H9 (cell line): ENCODE measurements at regions not wholly inside any gene's neighbourhood (a gene's known extent, or its start where the extent isn't known, plus 50 kb on each side); places are given as distances from the start of the nearest gene placed in this dataset.

Experiments
- DNase-seq: peaks from one replicate; pipeline ENCODE4 v3.0.0-alpha.2; 2017
- H2AFZ ChIP-seq: one replicate; pipeline ENCODE4 v1.6.1; 2013; ENCODE audit warnings: mild to moderate bottlenecking, low read length, control low read depth, moderate library complexity
- H2AK5ac ChIP-seq: 2 replicates; pipeline ENCODE4 v1.6.1; 2013; ENCODE audit warnings: low read length, control low read depth, mixed read lengths; ENCODE audit not compliant: insufficient read length
- H2BK120ac ChIP-seq: one replicate; pipeline ENCODE4 v1.6.1; 2013; ENCODE audit warnings: low read depth, mild to moderate bottlenecking, low read length, control low read depth, inconsistent platforms; ENCODE audit not compliant: poor library complexity, severe bottlenecking
- H2BK12ac ChIP-seq: 2 replicates; pipeline ENCODE4 v1.6.1; 2013; ENCODE audit warnings: low read length, control low read depth, mixed read lengths, low read depth; ENCODE audit not compliant: insufficient read length
- H2BK15ac ChIP-seq: 2 replicates; pipeline ENCODE4 v1.6.1; 2013; ENCODE audit warnings: low read depth, low read length, control low read depth
- H2BK20ac ChIP-seq: one replicate; pipeline ENCODE4 v1.6.1; 2013; ENCODE audit warnings: low read depth, mild to moderate bottlenecking, low read length, control low read depth, inconsistent platforms; ENCODE audit not compliant: poor library complexity, severe bottlenecking
- H2BK5ac ChIP-seq: 2 replicates; pipeline ENCODE4 v1.6.1; 2013; ENCODE audit warnings: low read length, control low read depth, mixed read lengths; ENCODE audit not compliant: insufficient read length
- H3K14ac ChIP-seq: 2 replicates; pipeline ENCODE4 v1.6.1; 2013; ENCODE audit warnings: low read length, control low read depth; ENCODE audit not compliant: insufficient read depth
- H3K18ac ChIP-seq: 2 replicates; pipeline ENCODE4 v1.6.1; 2013; ENCODE audit warnings: low read depth, mild to moderate bottlenecking, mixed read lengths, low read length, control low read depth; ENCODE audit not compliant: insufficient read length
- H3K23ac ChIP-seq: 2 replicates; pipeline ENCODE4 v1.6.1; 2013; ENCODE audit warnings: low read length, control low read depth, mixed read lengths, low read depth; ENCODE audit not compliant: insufficient read length
- H3K23me2 ChIP-seq: 2 replicates; pipeline ENCODE4 v1.6.1; 2013; ENCODE audit warnings: low read depth, mild to moderate bottlenecking, mixed read lengths, low read length, control low read depth; ENCODE audit not compliant: insufficient read length, poor library complexity, severe bottlenecking
- H3K27ac ChIP-seq: 2 replicates; pipeline ENCODE4 v1.5.1; 2013; ENCODE audit warnings: low read length, control low read depth, mixed read lengths, low read depth; ENCODE audit not compliant: insufficient read length
- H3K27me3 ChIP-seq: 2 replicates; pipeline ENCODE4 v1.6.1; 2013; ENCODE audit warnings: low read length, control low read depth, inconsistent platforms; ENCODE audit not compliant: insufficient read depth
- H3K4ac ChIP-seq: 2 replicates; pipeline ENCODE4 v1.6.1; 2013; ENCODE audit warnings: low read depth, mild to moderate bottlenecking, control low read depth, inconsistent platforms, low read length, moderate library complexity
- H3K4me1 ChIP-seq: 2 replicates; pipeline ENCODE4 v1.6.1; 2013; ENCODE audit warnings: low read length, control low read depth, inconsistent platforms; ENCODE audit not compliant: insufficient read depth
- H3K4me2 ChIP-seq: 2 replicates; pipeline ENCODE4 v1.6.1; 2013; ENCODE audit warnings: low read length, control low read depth, mixed read lengths; ENCODE audit not compliant: insufficient read length, insufficient read depth
- H3K56ac ChIP-seq: 2 replicates; pipeline ENCODE4 v1.6.1; 2013; ENCODE audit warnings: low read depth, mild to moderate bottlenecking, mixed read lengths, low read length, control low read depth; ENCODE audit not compliant: insufficient read length
- H3K79me1 ChIP-seq: 2 replicates; pipeline ENCODE4 v1.6.1; 2013; ENCODE audit warnings: low read depth, mild to moderate bottlenecking, moderate library complexity, low read length, control low read depth, inconsistent platforms; ENCODE audit not compliant: insufficient read depth, poor library complexity, severe bottlenecking
- H3K79me2 ChIP-seq: 2 replicates; pipeline ENCODE4 v1.6.1; 2013; ENCODE audit warnings: low read length, control low read depth, inconsistent platforms; ENCODE audit not compliant: insufficient read depth
- H3K9ac ChIP-seq: 2 replicates; pipeline ENCODE4 v1.6.1; 2013; ENCODE audit warnings: low read length, control low read depth, mixed read lengths; ENCODE audit not compliant: insufficient read length; ENCODE audit errors: extremely low read depth
- H3K9me3 ChIP-seq: one replicate; pipeline ENCODE4 v1.6.1; 2013; ENCODE audit warnings: low read depth, low read length, inconsistent platforms; ENCODE audit not compliant: control insufficient read depth
- H3T11ph ChIP-seq: one replicate; pipeline ENCODE4 v1.6.1; 2013; ENCODE audit warnings: mild to moderate bottlenecking, low read length, control low read depth, inconsistent platforms
- H4K20me1 ChIP-seq: one replicate; pipeline ENCODE4 v1.6.1; 2013; ENCODE audit not compliant: control insufficient read depth, insufficient read length, insufficient read depth
- H4K5ac ChIP-seq: 2 replicates; pipeline ENCODE4 v1.6.1; 2013; ENCODE audit warnings: low read depth, mild to moderate bottlenecking, mixed read lengths, low read length, control low read depth; ENCODE audit not compliant: insufficient read length
- H4K8ac ChIP-seq: replicated peaks from 2 replicates; pipeline ENCODE4 v1.6.1; 2013; ENCODE audit warnings: low read length, control low read depth, mixed read lengths, low read depth; ENCODE audit not compliant: insufficient read length
- H4K91ac ChIP-seq: 2 replicates; pipeline ENCODE4 v1.6.1; 2013; ENCODE audit warnings: low read depth, mild to moderate bottlenecking, moderate library complexity, mixed read lengths, low read length, control low read depth; ENCODE audit not compliant: insufficient read length
- H3K27ac Mint-ChIP-seq, 3 experiments: 2 replicates in 2 of 3; 3 replicates in 1 of 3; pipeline ENCODE4 v1.8.0; 2020 to 2021; ENCODE audit warnings: mixed read lengths in 3 of 3, mild to moderate bottlenecking in 1 of 3, moderate library complexity in 1 of 3
- H3K27me3 Mint-ChIP-seq: 2 replicates; pipeline ENCODE4 v1.8.0; 2021; ENCODE audit warnings: low read depth, mild to moderate bottlenecking, moderate library complexity, mixed read lengths
- H3K36me3 Mint-ChIP-seq, 3 experiments: 2 replicates in 2 of 3; 3 replicates in 1 of 3; pipeline ENCODE4 v1.8.0; 2020 to 2021; ENCODE audit warnings: low read depth in 3 of 3, mixed read lengths in 3 of 3; ENCODE audit not compliant: insufficient read depth in 1 of 3
- H3K4me1 Mint-ChIP-seq, 2 experiments: 2 replicates each; pipeline ENCODE4 v1.8.0; 2020; ENCODE audit warnings: mixed read lengths in 2 of 2
- H3K4me3 Mint-ChIP-seq, 2 experiments: 2 replicates in 1 of 2; 3 replicates in 1 of 2; pipeline ENCODE4 v1.8.0; 2020 to 2021; ENCODE audit warnings: mild to moderate bottlenecking in 2 of 2, mixed read lengths in 2 of 2, moderate library complexity in 1 of 2
- H3K9me3 Mint-ChIP-seq, 2 experiments: 2 replicates in 1 of 2; 3 replicates in 1 of 2; pipeline ENCODE4 v1.8.0; 2020; ENCODE audit warnings: mild to moderate bottlenecking in 2 of 2, mixed read lengths in 2 of 2, moderate library complexity in 1 of 2
- CTCF ChIP-seq: fragments of 200-600 bp; sonication (generic); conservative IDR thresholded peaks from 3 replicates; pipeline ENCODE4 v1.8.0; 2021; ENCODE audit warnings: antibody characterized with exemption, mild to moderate bottlenecking
- WGBS: extraction: QIAGEN DNeasy Blood & Tissue Kit; methylation state at CpG from one replicate; pipeline ENCODE4 v1.1.7; 2013; ENCODE audit warnings: missing lambda C conversion rate, low lambda C conversion rate, mixed read lengths; ENCODE audit not compliant: insufficient read length; ENCODE audit errors: extremely low coverage; 5-methylcytosine and 5-hydroxymethylcytosine counted together

- no peaks in the 10 kb centered on the region for H3K23me2 ChIP-seq
- H3K4me2 ChIP-seq = no peak overlapping the region
- H3T11ph ChIP-seq = no peak overlapping the region
- no peak for TF ChIP-seq CTCF
- no peak overlapping the region for H3K14ac ChIP-seq
- no peak overlapping the region for H2AK5ac ChIP-seq
- no peak overlapping the region for H2BK20ac ChIP-seq
- no peak for DNase-seq
- no peak overlapping the region for H2BK5ac ChIP-seq
- H3K4ac ChIP-seq = no peak overlapping the region
- Mint-ChIP-seq H3K27me3 (no peaks in the 10 kb centered on the region), H3K4me3 (no peak overlapping the region), H3K9me3 (peaks cover 12 to 20% of the 10 kb centered on the region in 2 experiments), H3K27ac (no peak overlapping the region), H3K4me1 (0 out of 4 replicates have a peak, but pooled peaks cover 0 to 2% of the 10 kb centered on the region in 2 experiments), H3K36me3 (peaks cover 10 to 19% (median 11%) of the 10 kb centered on the region in 3 experiments)
- H2AFZ ChIP-seq = no peak overlapping the region
- no peak overlapping the region for H4K8ac ChIP-seq
- H3K56ac ChIP-seq = no peak overlapping the region
- H3K27ac ChIP-seq = no peak overlapping the region
- no peak overlapping the region for H3K18ac ChIP-seq
- no CpG with 5 or more reads among the region's 2 CpGs for WGBS
- no peak overlapping the region for H3K9ac ChIP-seq
- H2BK15ac ChIP-seq = no peak overlapping the region
- H3K79me1 ChIP-seq = no peaks in the 10 kb centered on the region
- no peak overlapping the region for H4K91ac ChIP-seq
- no peaks in the 10 kb centered on the region for H3K4me1 ChIP-seq
- no peaks in the 10 kb centered on the region for H3K79me2 ChIP-seq
- no peak overlapping the region for H2BK120ac ChIP-seq
- H2BK12ac ChIP-seq = no peak overlapping the region
- H3K23ac ChIP-seq = no peak overlapping the region
- no peaks in the 10 kb centered on the region for H4K20me1 ChIP-seq
- H4K5ac ChIP-seq = no peak overlapping the region
- no peaks in the 10 kb centered on the region for H3K27me3 ChIP-seq
- H3K9me3 ChIP-seq = no peaks in the 10 kb centered on the region
These were observed 189.7 kb downstream of the PSAT1 start for GRCh38 chr9:78486661-78487060.
